ENCODE measurements at regions not wholly inside any gene's neighbourhood (a gene's known extent, or its start where the extent isn't known, plus 50 kb on each side); places are given as distances from the start of the nearest gene placed in this dataset.

DNA sequence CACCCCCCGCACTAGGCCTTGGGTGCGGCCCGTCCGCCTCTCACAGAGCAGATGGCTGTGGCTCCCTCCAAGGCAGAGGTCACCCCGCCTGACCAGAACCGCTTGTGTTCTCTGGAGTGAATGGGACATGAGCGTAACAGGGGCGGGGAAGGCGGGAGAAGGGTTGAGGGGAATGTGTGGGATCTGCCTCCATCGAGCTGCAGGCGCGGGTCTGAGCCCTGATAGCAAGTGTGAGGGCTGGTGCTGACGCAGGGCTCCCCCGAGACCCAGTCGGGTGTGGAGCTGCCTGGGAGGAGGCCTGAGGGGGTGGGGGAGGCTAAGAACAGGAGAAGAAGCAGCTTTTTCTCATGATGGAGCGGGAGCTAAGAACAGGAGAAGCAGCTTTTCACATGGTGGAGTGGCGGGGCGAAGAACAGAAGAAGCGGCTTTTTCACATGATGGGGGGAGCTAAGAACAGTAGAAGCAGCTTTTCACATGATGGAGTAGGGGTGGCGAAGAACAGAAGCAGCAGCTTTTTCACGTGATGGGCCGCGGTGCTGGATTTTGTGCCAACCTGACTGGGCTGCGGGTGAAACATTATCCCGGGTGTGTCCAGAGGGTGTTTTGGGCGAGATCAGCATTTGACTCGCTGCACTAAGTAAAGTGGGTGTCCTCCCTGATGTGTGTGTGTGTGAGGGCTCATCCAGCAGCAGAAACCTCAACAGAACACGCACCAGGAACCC lies 169.3 kb downstream of the TTLL2 start:
- TF ChIP-seq, protein P1, sequence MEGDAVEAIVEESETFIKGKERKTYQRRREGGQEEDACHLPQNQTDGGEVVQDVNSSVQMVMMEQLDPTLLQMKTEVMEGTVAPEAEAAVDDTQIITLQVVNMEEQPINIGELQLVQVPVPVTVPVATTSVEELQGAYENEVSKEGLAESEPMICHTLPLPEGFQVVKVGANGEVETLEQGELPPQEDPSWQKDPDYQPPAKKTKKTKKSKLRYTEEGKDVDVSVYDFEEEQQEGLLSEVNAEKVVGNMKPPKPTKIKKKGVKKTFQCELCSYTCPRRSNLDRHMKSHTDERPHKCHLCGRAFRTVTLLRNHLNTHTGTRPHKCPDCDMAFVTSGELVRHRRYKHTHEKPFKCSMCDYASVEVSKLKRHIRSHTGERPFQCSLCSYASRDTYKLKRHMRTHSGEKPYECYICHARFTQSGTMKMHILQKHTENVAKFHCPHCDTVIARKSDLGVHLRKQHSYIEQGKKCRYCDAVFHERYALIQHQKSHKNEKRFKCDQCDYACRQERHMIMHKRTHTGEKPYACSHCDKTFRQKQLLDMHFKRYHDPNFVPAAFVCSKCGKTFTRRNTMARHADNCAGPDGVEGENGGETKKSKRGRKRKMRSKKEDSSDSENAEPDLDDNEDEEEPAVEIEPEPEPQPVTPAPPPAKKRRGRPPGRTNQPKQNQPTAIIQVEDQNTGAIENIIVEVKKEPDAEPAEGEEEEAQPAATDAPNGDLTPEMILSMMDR (conservative IDR thresholded peaks at IDR 0.05), result no peak

DNA sequence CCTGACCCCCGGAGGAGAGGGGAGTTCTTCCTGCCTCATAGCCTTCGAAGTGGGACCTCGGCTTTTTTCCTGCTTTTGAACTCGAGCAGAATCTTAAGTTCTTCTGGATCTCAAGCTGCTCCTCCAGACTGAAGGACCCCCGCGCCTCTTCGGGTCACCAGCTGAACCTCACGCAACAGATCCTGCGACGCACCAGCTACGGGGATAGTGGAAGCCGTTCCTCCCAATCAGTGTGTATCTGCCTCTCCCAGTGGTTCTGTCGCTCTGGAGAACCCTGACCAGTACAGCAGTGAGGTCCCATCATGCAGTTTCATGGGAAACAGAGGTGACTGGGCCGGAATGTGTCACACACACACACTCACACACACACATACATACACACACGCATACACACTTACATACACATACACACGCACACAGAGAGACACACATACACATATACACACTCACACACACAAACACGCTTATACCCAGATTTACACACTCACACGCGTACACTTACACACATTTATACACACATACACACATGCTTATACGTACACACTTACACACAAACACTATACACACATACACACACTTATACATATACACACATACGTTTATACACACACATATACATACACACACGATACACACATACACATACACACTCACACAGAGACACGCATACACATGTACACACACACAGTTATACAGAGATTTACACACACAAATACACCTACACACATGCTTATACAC lies 170.0 kb downstream of the TTLL2 start:
- peak overlapping the region; percentile 75 for H3K27ac ChIP-seq
- TF ChIP-seq, protein P1 (conservative IDR thresholded peaks at IDR 0.05), result no peak

More for the DNA sequence above, 169.3 kb downstream of the TTLL2 start:
- peak overlapping the region; percentile 75; the same call in 1 of the 2 replicates for H3K27ac ChIP-seq

DNA sequence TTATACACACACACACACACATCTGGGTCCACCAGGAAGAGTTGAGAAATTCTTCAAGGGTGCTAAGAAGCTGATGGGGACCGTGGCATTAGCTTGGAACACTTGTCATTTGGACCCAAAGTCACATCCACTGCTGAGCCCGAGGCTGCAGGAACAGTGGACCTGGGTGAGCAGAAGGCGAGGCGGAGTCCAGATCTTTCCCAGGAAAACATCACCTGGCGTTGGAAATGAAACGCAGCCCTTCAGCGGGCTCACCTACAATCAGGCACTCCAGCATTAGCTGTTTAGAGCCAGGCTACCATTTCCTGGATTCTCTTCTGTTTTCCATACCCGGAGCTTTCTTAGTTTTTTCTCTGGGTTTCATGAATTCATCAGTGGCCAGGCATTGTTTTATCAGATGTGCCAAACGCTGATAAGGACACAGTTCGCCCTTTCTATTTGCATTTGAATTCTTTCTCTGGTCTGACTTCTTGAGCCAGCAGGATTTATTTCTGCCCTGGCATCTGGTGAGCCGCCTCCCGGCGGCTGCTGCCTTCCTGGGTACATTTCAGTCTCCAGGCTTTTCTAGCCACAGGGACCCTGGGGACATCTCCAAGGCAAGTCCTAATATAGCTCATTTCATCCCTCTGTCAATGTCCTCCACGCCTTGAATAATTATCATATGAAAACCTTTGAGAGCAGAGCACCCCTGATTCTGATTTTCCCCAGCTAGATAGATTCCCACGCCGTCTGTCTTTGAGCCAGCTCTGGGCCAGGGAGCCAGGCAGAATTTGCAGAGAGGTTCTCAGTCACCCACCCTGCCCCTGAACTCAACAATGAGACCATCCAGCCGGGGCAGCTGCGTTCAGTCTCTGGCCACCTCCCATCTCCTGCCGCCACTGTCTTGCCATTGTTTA lies 170.9 kb downstream of the TTLL2 start:
- TF ChIP-seq, protein P1 (conservative IDR thresholded peaks at IDR 0.05), result 0 out of 2 replicates have a peak, but pooled peaks have one; percentile 20
- peak overlapping the region; percentile 75 for H3K27ac ChIP-seq

DNA sequence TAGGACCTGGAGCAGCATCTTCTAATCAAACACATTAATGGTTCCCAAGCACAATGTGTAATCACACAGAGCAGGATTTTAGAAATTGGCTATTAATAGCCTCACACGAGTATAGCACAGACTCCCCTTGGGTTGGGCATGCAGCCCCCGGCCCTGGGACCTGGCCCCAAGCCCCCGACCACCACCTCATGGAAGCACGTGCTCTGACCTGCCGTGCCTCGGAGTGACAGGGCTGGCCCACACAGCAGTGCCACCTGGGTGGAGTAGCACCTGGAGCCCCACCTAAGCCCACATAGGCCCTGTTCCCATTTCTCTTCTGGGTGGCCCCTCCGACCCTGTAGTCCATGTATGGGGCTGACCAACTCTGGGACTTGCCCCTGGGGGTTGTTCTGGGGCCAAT lies 171.8 kb downstream of the TTLL2 start:
- TF ChIP-seq, protein P1 (conservative IDR thresholded peaks at IDR 0.05), result no peak
- peak overlapping the region; percentile 75 for H3K27ac ChIP-seq

DNA sequence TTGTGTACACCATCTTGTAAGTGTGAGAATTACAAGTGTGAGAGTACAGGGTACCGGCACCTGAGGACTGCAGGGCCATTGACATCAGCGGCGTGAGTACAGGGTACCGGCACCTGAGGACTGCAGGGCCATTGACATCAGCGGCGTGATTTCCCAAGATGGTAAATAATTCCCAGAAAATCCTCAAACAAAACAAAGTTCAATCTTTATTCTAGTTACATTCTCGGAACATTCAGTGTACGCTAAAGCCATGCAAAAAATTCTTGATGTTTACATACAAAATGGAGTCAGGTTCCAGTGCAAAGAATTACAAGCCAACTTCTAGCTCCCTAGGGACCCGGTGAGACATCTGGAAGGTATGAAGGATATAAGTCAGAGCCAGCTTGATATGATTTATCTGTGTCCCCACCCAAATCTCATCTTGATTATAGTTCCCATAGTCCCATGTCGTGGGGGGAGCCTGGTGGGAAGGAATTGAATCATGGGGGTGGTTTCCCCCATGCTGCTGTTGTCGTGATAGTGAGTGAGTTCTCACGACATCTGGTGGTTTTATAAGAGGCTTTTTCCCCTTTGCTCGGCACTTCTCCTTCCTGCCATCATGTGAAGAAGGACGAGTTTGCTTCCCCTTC lies 172.7 kb downstream of the TTLL2 start:
- H3K27ac ChIP-seq, result no peak overlapping the region
- TF ChIP-seq, protein P1 (conservative IDR thresholded peaks at IDR 0.05), result no peak

DNA sequence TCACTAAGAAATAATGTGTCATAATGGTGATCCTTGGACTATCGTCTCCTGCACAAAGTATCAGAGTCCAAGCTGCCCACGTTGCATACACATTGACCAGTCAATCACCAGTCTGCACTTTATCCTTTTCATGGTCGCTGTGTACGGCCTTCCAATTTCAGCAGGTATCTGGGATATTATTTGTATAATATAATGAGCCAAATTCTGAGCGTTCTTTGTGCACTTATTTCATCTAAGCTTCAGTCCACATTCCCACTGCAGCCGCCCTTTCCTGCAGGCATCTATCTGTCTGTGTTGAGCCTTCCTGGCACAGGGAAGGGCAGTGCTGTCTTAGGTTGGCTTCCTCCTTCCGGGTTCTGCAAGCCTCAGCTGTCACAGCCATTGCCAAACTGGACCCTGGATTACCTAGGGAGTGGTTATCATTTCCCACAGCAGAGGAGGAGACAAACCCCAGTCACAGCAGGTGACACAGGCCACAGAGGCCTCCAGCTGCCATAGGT lies 174.3 kb downstream of the TTLL2 start:
- TF ChIP-seq, protein P1 (conservative IDR thresholded peaks at IDR 0.05), result no peak

More for the DNA sequence above, 174.3 kb downstream of the TTLL2 start:
- no peak overlapping the region for H3K27ac ChIP-seq
